Vagina (tissue), 2 donors: ENCODE measurements at regions not wholly inside any gene's neighbourhood (a gene's known extent, or its start where the extent isn't known, plus 50 kb on each side); places are given as distances from the start of the nearest gene placed in this dataset.

Experiments used
- POLR2A ChIP-seq, 2 donors: fragments of 450-650 bp; IDR thresholded peaks; one replicate each; pipeline ENCODE4 v1.6.1; 2017; ENCODE audit warnings: antibody characterized with exemption in 2 of 2, mild to moderate bottlenecking in 2 of 2, moderate library complexity in 2 of 2
- TF ChIP-seq, protein P1 (sequence below), 3 experiments: fragments of 450-650 bp in 2 of 3; fragments of 200-600 bp in 1 of 3; sonication (generic) in 1 of 3; IDR thresholded peaks; one replicate each; pipeline ENCODE4 v1.5.1; 2017 to 2019; ENCODE audit warnings: antibody characterized with exemption in 3 of 3, mild to moderate bottlenecking in 2 of 3, moderate library complexity in 2 of 3

- no peak for TF ChIP-seq POLR2A (IDR thresholded peaks at IDR 0.05)
- TF ChIP-seq, protein P1, sequence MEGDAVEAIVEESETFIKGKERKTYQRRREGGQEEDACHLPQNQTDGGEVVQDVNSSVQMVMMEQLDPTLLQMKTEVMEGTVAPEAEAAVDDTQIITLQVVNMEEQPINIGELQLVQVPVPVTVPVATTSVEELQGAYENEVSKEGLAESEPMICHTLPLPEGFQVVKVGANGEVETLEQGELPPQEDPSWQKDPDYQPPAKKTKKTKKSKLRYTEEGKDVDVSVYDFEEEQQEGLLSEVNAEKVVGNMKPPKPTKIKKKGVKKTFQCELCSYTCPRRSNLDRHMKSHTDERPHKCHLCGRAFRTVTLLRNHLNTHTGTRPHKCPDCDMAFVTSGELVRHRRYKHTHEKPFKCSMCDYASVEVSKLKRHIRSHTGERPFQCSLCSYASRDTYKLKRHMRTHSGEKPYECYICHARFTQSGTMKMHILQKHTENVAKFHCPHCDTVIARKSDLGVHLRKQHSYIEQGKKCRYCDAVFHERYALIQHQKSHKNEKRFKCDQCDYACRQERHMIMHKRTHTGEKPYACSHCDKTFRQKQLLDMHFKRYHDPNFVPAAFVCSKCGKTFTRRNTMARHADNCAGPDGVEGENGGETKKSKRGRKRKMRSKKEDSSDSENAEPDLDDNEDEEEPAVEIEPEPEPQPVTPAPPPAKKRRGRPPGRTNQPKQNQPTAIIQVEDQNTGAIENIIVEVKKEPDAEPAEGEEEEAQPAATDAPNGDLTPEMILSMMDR (IDR thresholded peaks at IDR 0.05): no peak
These were observed 220.3 kb upstream of the LYPLAL1 start for GRCh38 chr1:218953386-218953785.
